ENCODE measurements at regions not wholly inside any gene's neighbourhood (a gene's known extent, or its start where the extent isn't known, plus 50 kb on each side); places are given as distances from the start of the nearest gene placed in this dataset.

DNA sequence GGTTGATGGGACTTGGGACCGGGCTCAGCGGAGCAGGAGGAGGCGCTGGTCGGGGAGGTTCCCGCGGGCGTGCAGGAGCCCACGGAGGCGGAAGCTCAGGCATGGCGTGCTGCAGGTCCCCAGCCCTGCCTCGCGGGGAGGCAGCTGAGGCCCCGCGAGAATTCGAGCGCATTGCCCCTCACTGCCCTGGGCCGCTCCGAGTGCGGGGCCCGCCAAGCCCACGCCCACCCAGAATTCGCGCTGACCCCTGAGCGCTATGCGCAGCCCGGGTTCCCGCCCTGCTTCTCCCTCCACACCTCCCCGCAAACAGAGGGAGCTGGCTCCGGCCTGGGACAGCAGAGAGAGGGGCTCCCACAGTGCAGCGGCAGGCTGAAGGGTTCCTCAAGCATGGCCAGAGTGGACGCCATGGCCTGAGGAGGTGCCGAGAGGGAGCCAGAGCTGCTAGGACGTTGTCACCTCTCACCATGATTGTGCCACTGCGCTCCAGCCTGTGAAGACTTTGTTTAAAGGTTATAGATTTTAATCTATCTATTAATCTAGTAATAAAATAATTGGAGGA, 357.2 kb upstream of the RGPD4 start:
- H3K36me3 ChIP-seq (replicated peaks in 1 of 2; ENCODE audit: control insufficient read depth in 1 of 2, insufficient read depth in 2 of 2, low read length in 1 of 2) = no peaks in the 10 kb centered on the region
- no peaks in the 10 kb centered on the region; a peak in 1 of 4 replicates for H3K4me1 ChIP-seq (ENCODE audit: control insufficient read depth in 1 of 2, insufficient read depth in 2 of 2, low read depth in 1 of 2, low read length in 1 of 2)
- H3K9me3 ChIP-seq = no peaks in the 10 kb centered on the region
- H3K27ac ChIP-seq (ENCODE audit: low read depth in 2 of 2, low read length in 1 of 2) = no peak overlapping the region
- H3F3A ChIP-seq (replicated peaks; ENCODE audit: insufficient read depth) = no peaks in the 10 kb centered on the region
- H2AFZ ChIP-seq (ENCODE audit: low read depth) = no peak overlapping the region
- no peaks in the 10 kb centered on the region for H3K9me2 ChIP-seq
- H4K20me1 ChIP-seq (ENCODE audit: insufficient read depth) = no peaks in the 10 kb centered on the region
- H3K4me3 ChIP-seq (ENCODE audit: low read depth in 2 of 2, low read length in 1 of 2) = no peak overlapping the region
- H3K79me2 ChIP-seq (ENCODE audit: insufficient read depth) = no peaks in the 10 kb centered on the region
- CTCF ChIA-PET = no interaction called here
- no peak overlapping the region for H3K4me2 ChIP-seq
- no peak for TF ChIP-seq JUND (IDR thresholded peaks at IDR 0.05)
- TF ChIP-seq, protein P1, sequence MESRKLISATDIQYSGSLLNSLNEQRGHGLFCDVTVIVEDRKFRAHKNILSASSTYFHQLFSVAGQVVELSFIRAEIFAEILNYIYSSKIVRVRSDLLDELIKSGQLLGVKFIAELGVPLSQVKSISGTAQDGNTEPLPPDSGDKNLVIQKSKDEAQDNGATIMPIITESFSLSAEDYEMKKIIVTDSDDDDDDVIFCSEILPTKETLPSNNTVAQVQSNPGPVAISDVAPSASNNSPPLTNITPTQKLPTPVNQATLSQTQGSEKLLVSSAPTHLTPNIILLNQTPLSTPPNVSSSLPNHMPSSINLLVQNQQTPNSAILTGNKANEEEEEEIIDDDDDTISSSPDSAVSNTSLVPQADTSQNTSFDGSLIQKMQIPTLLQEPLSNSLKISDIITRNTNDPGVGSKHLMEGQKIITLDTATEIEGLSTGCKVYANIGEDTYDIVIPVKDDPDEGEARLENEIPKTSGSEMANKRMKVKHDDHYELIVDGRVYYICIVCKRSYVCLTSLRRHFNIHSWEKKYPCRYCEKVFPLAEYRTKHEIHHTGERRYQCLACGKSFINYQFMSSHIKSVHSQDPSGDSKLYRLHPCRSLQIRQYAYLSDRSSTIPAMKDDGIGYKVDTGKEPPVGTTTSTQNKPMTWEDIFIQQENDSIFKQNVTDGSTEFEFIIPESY (IDR thresholded peaks at IDR 0.05; ENCODE audit: borderline replicate concordance, low read depth) = no peak
- DNase-seq = no peak
- H3K27me3 ChIP-seq (ENCODE audit: insufficient read depth) = no peaks in the 10 kb centered on the region
- POLR2A ChIA-PET = no interaction called here
- no peak overlapping the region for H3K9ac ChIP-seq
- WGBS (ENCODE audit: low lambda C conversion rate) = 68% methylated on average over 13 of the region's 34 CpGs

DNA sequence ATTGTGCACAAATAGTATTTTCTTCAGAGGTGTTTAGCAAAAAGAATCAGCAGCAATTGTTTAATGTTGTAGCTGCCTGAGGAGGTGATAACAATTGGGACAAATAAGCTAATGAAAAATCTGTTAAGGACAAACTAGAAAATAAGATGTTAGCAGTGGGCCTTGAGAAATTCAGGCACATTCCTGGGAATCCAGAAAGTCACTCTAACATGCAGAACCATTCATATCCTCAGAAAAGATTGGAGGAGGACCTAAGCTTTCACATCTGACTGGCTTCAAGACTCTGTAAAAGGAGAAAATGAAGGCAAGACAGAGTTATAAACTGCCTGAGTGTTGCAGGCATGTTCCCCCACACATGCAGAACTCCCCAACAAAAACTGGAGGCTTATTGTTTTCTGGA, 353.5 kb upstream of the RGPD4 start:
- no peaks in the 10 kb centered on the region for H3K4me1 ChIP-seq (ENCODE audit: control insufficient read depth in 1 of 2, insufficient read depth in 2 of 2, low read depth in 1 of 2, low read length in 1 of 2)
- no peaks in the 10 kb centered on the region for H3F3A ChIP-seq (replicated peaks; ENCODE audit: insufficient read depth)
- DNase-seq = no peak
- CTCF ChIA-PET = no interaction called here
- no peaks in the 10 kb centered on the region for H3K79me2 ChIP-seq (ENCODE audit: insufficient read depth)
- no peak overlapping the region for H3K4me3 ChIP-seq (ENCODE audit: low read depth in 2 of 2, low read length in 1 of 2)
- H2AFZ ChIP-seq (ENCODE audit: low read depth) = no peak overlapping the region
- no peaks in the 10 kb centered on the region for H3K36me3 ChIP-seq (replicated peaks in 1 of 2; ENCODE audit: control insufficient read depth in 1 of 2, insufficient read depth in 2 of 2, low read length in 1 of 2)
- no peak for TF ChIP-seq MXI1 (IDR thresholded peaks at IDR 0.05; ENCODE audit: low read depth, low read length)
- TF ChIP-seq, protein P1 (IDR thresholded peaks at IDR 0.05; ENCODE audit: borderline replicate concordance, low read depth) = no peak
- H3K9ac ChIP-seq = no peak overlapping the region
- POLR2A ChIA-PET = no interaction called here
- no peak overlapping the region for H3K4me2 ChIP-seq
- H4K20me1 ChIP-seq (ENCODE audit: insufficient read depth) = no peaks in the 10 kb centered on the region
- 0 out of 2 replicates have a peak, but pooled peaks cover 5% of the 10 kb centered on the region for H3K9me2 ChIP-seq
- no peaks in the 10 kb centered on the region for H3K27me3 ChIP-seq (ENCODE audit: insufficient read depth)
- no peak overlapping the region for H3K27ac ChIP-seq (ENCODE audit: low read depth in 2 of 2, low read length in 1 of 2)
- H3K9me3 ChIP-seq = no peaks in the 10 kb centered on the region

DNA sequence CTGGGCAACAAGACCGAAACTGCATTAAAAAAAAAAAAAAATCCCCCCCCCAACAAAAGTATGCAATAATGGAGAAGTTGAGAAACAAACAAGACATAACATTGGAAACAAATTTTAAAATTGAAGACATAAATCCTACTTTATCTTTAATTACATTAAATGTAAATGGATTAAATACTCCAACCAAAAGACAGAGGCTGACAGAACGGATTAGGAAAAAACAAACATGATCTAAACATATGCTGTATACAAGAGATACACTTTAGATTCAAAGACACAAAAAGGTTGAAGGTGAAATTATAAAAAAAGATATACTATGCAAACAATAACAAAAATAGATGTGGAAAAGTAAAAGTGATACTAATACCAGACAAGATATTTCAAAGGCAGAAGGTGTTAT, 350.8 kb upstream of the RGPD4 start:
- no peaks in the 10 kb centered on the region for H3K79me2 ChIP-seq (ENCODE audit: insufficient read depth)
- H3K4me3 ChIP-seq (ENCODE audit: low read depth in 2 of 2, low read length in 1 of 2) = no peak overlapping the region
- no peaks in the 10 kb centered on the region for H4K20me1 ChIP-seq (ENCODE audit: insufficient read depth)
- H3K9ac ChIP-seq = no peak overlapping the region
- no peak overlapping the region for H3K27ac ChIP-seq (ENCODE audit: low read depth in 2 of 2, low read length in 1 of 2)
- DNase-seq = no peak
- H3K27me3 ChIP-seq (ENCODE audit: insufficient read depth) = no peaks in the 10 kb centered on the region
- no peaks in the 10 kb centered on the region for H3K4me1 ChIP-seq (ENCODE audit: control insufficient read depth in 1 of 2, insufficient read depth in 2 of 2, low read depth in 1 of 2, low read length in 1 of 2)
- 0 out of 2 replicates have a peak, but pooled peaks cover 5% of the 10 kb centered on the region for H3K9me2 ChIP-seq
- no peaks in the 10 kb centered on the region for H3K9me3 ChIP-seq
- TF ChIP-seq, protein P2, sequence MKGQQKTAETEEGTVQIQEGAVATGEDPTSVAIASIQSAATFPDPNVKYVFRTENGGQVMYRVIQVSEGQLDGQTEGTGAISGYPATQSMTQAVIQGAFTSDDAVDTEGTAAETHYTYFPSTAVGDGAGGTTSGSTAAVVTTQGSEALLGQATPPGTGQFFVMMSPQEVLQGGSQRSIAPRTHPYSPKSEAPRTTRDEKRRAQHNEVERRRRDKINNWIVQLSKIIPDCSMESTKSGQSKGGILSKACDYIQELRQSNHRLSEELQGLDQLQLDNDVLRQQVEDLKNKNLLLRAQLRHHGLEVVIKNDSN (IDR thresholded peaks at IDR 0.05; ENCODE audit: borderline replicate concordance, low read depth) = no peak
- TF ChIP-seq SMC3 (IDR thresholded peaks at IDR 0.05; ENCODE audit: low read depth, low read length) = no peak
- no peak for TF ChIP-seq GABPA (IDR thresholded peaks at IDR 0.05; ENCODE audit: low read depth)
- TF ChIP-seq, protein P3, sequence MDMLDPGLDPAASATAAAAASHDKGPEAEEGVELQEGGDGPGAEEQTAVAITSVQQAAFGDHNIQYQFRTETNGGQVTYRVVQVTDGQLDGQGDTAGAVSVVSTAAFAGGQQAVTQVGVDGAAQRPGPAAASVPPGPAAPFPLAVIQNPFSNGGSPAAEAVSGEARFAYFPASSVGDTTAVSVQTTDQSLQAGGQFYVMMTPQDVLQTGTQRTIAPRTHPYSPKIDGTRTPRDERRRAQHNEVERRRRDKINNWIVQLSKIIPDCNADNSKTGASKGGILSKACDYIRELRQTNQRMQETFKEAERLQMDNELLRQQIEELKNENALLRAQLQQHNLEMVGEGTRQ (IDR thresholded peaks at IDR 0.05; ENCODE audit: borderline replicate concordance, low read depth, low read length) = no peak
- TF ChIP-seq, protein P4, sequence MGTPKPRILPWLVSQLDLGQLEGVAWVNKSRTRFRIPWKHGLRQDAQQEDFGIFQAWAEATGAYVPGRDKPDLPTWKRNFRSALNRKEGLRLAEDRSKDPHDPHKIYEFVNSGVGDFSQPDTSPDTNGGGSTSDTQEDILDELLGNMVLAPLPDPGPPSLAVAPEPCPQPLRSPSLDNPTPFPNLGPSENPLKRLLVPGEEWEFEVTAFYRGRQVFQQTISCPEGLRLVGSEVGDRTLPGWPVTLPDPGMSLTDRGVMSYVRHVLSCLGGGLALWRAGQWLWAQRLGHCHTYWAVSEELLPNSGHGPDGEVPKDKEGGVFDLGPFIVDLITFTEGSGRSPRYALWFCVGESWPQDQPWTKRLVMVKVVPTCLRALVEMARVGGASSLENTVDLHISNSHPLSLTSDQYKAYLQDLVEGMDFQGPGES (IDR thresholded peaks at IDR 0.05; ENCODE audit: low read depth, low read length) = no peak
- TF ChIP-seq FOXM1 (IDR thresholded peaks at IDR 0.05; ENCODE audit: low read depth) = no peak
- TF ChIP-seq TCF12 (IDR thresholded peaks at IDR 0.05) = no peak
- TF ChIP-seq NFIC (IDR thresholded peaks at IDR 0.05; ENCODE audit: borderline replicate concordance) = no peak
- no peak for TF ChIP-seq FOXJ3 (CRISPR knock-in tag; IDR thresholded peaks at IDR 0.05)
- TF ChIP-seq POLR2AphosphoS5 (IDR thresholded peaks at IDR 0.05; ENCODE audit: low read depth, low read length) = no peak
- TF ChIP-seq YY1 (IDR thresholded peaks at IDR 0.05; ENCODE audit: low read depth) = no peak
- TF ChIP-seq, protein P5, sequence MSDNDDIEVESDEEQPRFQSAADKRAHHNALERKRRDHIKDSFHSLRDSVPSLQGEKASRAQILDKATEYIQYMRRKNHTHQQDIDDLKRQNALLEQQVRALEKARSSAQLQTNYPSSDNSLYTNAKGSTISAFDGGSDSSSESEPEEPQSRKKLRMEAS (IDR thresholded peaks at IDR 0.05; ENCODE audit: low read depth) = no peak
- no peak for TF ChIP-seq GATA2 (CRISPR knock-in tag; IDR thresholded peaks at IDR 0.05)
- TF ChIP-seq MXI1 (IDR thresholded peaks at IDR 0.05; ENCODE audit: low read depth, low read length) = no peak
- H3K4me2 ChIP-seq = no peak overlapping the region
- H2AFZ ChIP-seq (ENCODE audit: low read depth) = no peak overlapping the region
- POLR2A ChIA-PET = no interaction called here
- WGBS (ENCODE audit: low lambda C conversion rate) = 40% methylated on average over 2 of the region's 2 CpGs
- no peaks in the 10 kb centered on the region for H3F3A ChIP-seq (replicated peaks; ENCODE audit: insufficient read depth)
- CTCF ChIA-PET = no interaction called here
- no peaks in the 10 kb centered on the region for H3K36me3 ChIP-seq (replicated peaks in 1 of 2; ENCODE audit: control insufficient read depth in 1 of 2, insufficient read depth in 2 of 2, low read length in 1 of 2)

All from SK-N-SH (cell line).